Cardiac muscle cell (in vitro differentiated cells and primary cell): ENCODE measurements at regions not wholly inside any gene's neighbourhood (a gene's known extent, or its start where the extent isn't known, plus 50 kb on each side); places are given as distances from the start of the nearest gene placed in this dataset.

Source experiments
- DNase-seq, 2 donors: peaks; one replicate each; pipeline versions ENCODE4 v3.0.0 to v3.0.0-alpha.2; 2010 to 2017; ENCODE audit warnings: low read depth in 1 of 2, low spot score in 1 of 2
- H3K27ac ChIP-seq: fragments of 200-600 bp; sonication (generic); 2 replicates; pipeline ENCODE4 v1.5.1; 2016
- H3K27me3 ChIP-seq: fragments of 200-600 bp; sonication (generic); 2 replicates; pipeline ENCODE4 v1.6.0; 2016; ENCODE audit warnings: control low read depth
- H3K36me3 ChIP-seq: fragments of 200-600 bp; sonication (generic); 2 replicates; pipeline ENCODE4 v1.5.1; 2016; ENCODE audit warnings: control low read depth
- H3K4me1 ChIP-seq: fragments of 200-600 bp; sonication (generic); 2 replicates; pipeline ENCODE4 v1.8.1; 2017; ENCODE audit warnings: low read depth, mild to moderate bottlenecking, mixed run types
- H3K4me3 ChIP-seq: fragments of 200-600 bp; sonication (generic); 2 replicates; pipeline ENCODE4 v1.5.1; 2016; ENCODE audit warnings: mild to moderate bottlenecking
- H3K9me3 ChIP-seq: fragments of 200-600 bp; sonication (generic); 2 replicates; pipeline ENCODE4 v1.5.1; 2017; ENCODE audit warnings: low read depth, mild to moderate bottlenecking, control low read depth
- CTCF ChIP-seq: IDR thresholded peaks from 2 replicates; pipeline ENCODE4 v1.5.1; 2012; ENCODE audit warnings: low read depth, mild to moderate bottlenecking, low read length

DNA sequence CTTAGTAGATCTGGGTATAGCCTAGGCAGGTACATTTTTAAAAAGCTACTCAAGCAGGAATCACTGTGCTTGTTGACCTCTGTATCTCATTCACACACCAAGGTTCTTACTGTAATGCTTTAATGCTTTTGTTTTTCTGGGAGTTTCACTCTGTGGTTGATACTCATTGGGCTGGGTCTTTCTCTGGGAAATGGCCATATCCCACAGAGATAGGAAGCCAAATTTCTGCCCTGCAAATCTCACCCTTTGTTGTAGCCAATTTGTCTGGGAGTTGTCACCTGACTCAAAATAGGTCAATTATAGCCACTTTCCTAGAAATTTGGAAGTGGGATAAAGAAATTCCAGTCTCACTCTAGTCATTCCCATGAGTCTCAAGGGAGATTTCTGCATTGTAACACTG, 195.8 kb upstream of the BDNF start:
- DNase-seq = no peak
- Histone ChIP-seq H3K4me1 (no peaks in the 10 kb centered on the region), H3K4me3 (no peak overlapping the region), H3K27me3 (no peaks in the 10 kb centered on the region), H3K36me3 (no peaks in the 10 kb centered on the region), H3K9me3 (no peaks in the 10 kb centered on the region), H3K27ac (no peak overlapping the region)
- TF ChIP-seq CTCF = no peak

DNA sequence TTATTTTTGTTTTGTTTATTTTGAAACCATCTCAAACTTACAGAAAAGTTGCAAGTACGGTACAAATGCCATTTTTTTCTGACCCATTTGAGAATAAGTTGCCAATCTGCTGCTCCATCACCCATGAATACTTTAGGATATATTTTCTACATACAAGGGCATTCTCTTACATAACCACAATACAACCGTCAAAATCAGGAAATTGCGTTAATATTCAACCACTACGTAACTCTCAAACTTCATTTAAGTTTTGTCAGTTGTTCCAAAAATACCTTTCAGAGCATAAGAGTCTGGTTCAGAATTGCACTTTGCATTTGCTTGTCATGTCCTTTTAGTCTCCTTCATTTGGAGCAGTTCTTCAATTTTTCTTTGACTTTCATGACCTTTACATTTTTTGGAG, 194.3 kb upstream of the BDNF start:
- no peak overlapping the region for H3K27ac ChIP-seq
- H3K4me1 ChIP-seq = no peaks in the 10 kb centered on the region
- DNase-seq = no peak
- H3K9me3 ChIP-seq = no peaks in the 10 kb centered on the region
- H3K36me3 ChIP-seq = no peaks in the 10 kb centered on the region
- TF ChIP-seq CTCF = no peak
- H3K27me3 ChIP-seq = no peaks in the 10 kb centered on the region
- no peak overlapping the region for H3K4me3 ChIP-seq

- DNase-seq = no peak
- no peak overlapping the region for H3K4me3 ChIP-seq
- no peaks in the 10 kb centered on the region for H3K36me3 ChIP-seq
- H3K9me3 ChIP-seq = no peaks in the 10 kb centered on the region
- H3K4me1 ChIP-seq = no peaks in the 10 kb centered on the region
- no peak overlapping the region for H3K27ac ChIP-seq
- TF ChIP-seq CTCF = no peak
- no peaks in the 10 kb centered on the region for H3K27me3 ChIP-seq
These were observed 186.6 kb upstream of the BDNF start for GRCh38 chr11:27886857-27887256.

- H3K4me3 ChIP-seq = no peak overlapping the region
- no peaks in the 10 kb centered on the region for H3K4me1 ChIP-seq
- H3K9me3 ChIP-seq = no peaks in the 10 kb centered on the region
- no peak for TF ChIP-seq CTCF
- no peaks in the 10 kb centered on the region for H3K27me3 ChIP-seq
- no peaks in the 10 kb centered on the region for H3K36me3 ChIP-seq
- no peak overlapping the region for H3K27ac ChIP-seq
- DNase-seq = no peak
These were observed 181.9 kb upstream of the BDNF start for GRCh38 chr11:27882066-27882697.

- no peaks in the 10 kb centered on the region for H3K36me3 ChIP-seq
- H3K4me1 ChIP-seq = no peaks in the 10 kb centered on the region
- no peak for TF ChIP-seq CTCF
- H3K27ac ChIP-seq = no peak overlapping the region
- H3K9me3 ChIP-seq = no peaks in the 10 kb centered on the region
- H3K4me3 ChIP-seq = no peak overlapping the region
- DNase-seq = no peak
- no peaks in the 10 kb centered on the region for H3K27me3 ChIP-seq
These were observed 175.8 kb upstream of the BDNF start for GRCh38 chr11:27875831-27876775.
